Activated T-helper 2 cell treated with anti-CD3 and anti-CD28 coated beads, Interferon-gamma antibody, Interleukin-2, Interleukin-4, amounts not matched to agents 10 μg/mL and 5 μg/mL and 100 μg/mL, durations not matched to agents 14 hours and 24 hours and 36 hours (primary cell): ENCODE measurements at regions not wholly inside any gene's neighbourhood (a gene's known extent, or its start where the extent isn't known, plus 50 kb on each side); places are given as distances from the start of the nearest gene placed in this dataset.
"Not testable (repeated sequence)": the region's sequence is repeated elsewhere in the genome, so short reads cannot be mapped to it uniquely, and the experiment has no call there.

Source experiments
- DNase-seq: peaks from one replicate; pipeline ENCODE4 v3.0.0; 2021; ENCODE audit warnings: low spot score
- H3K27ac Mint-ChIP-seq: one replicate; pipeline ENCODE4 v1.8.0; 2021; ENCODE audit warnings: mixed read lengths
- H3K27me3 Mint-ChIP-seq: one replicate; pipeline ENCODE4 v1.8.0; 2021; ENCODE audit warnings: low read depth, mixed read lengths
- H3K36me3 Mint-ChIP-seq: one replicate; pipeline ENCODE4 v1.8.0; 2021; ENCODE audit warnings: low read depth, mixed read lengths
- H3K4me1 Mint-ChIP-seq: one replicate; pipeline ENCODE4 v1.8.0; 2021; ENCODE audit warnings: low read depth, mixed read lengths
- H3K4me3 Mint-ChIP-seq: one replicate; pipeline ENCODE4 v1.8.0; 2021; ENCODE audit warnings: low read depth, mild to moderate bottlenecking, moderate library complexity, mixed read lengths
- H3K9me3 Mint-ChIP-seq: one replicate; pipeline ENCODE4 v1.8.0; 2021; ENCODE audit warnings: mixed read lengths
- intact Hi-C: fragments of 100-400 bp; cut with micrococcal nuclease; formaldehyde crosslinking; loops from one replicate; pipeline ENCODE4 v1.15.1; 2023

- H3K27ac Mint-ChIP-seq, result no peak overlapping the region
- intact Hi-C loops, result no loop called here
- no peaks in the 10 kb centered on the region for H3K9me3 Mint-ChIP-seq
- H3K4me3 Mint-ChIP-seq, result no peak overlapping the region
- H3K36me3 Mint-ChIP-seq, result no peaks in the 10 kb centered on the region
- no peak for DNase-seq
- peaks cover 12% of the 10 kb centered on the region for H3K27me3 Mint-ChIP-seq
- no peaks in the 10 kb centered on the region for H3K4me1 Mint-ChIP-seq
Observed at GRCh38 chr6:166703149-166703710, 76.2 kb upstream of the RPS6KA2 start.

- H3K9me3 Mint-ChIP-seq, intact Hi-C loops: not testable (repeated sequence)
Observed at GRCh38 chr6:166701424-166701823, 74.4 kb upstream of the RPS6KA2 start.

DNA sequence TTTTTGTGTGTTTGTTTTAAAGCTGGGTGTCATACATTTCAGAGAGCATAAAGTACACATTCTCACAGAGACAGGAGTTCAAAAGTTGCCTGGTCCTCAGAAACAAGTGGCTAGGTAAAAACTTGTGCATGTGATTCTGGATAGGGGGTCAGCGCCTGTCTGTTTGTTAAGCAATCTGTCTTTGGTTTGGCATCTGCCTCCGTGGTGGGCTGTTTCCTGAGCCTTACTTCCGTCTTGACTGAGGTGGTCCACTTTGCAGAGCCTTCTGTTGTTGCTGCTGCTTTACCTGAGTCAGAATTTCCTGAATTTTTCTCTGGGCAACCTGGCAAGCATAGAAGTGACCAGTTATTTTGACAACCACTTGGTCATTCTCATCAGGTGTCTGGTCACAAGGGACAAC lies 73.8 kb upstream of the RPS6KA2 start:
- H3K4me1 Mint-ChIP-seq, H3K27me3 Mint-ChIP-seq, H3K27ac Mint-ChIP-seq, intact Hi-C loops, H3K9me3 Mint-ChIP-seq, DNase-seq, H3K36me3 Mint-ChIP-seq, H3K4me3 Mint-ChIP-seq: not testable (repeated sequence)

More at GRCh38 chr6:166701424-166701823, 74.4 kb upstream of the RPS6KA2 start:
- H3K4me3 Mint-ChIP-seq, DNase-seq, H3K4me1 Mint-ChIP-seq, H3K36me3 Mint-ChIP-seq, H3K27me3 Mint-ChIP-seq, H3K27ac Mint-ChIP-seq: not testable (repeated sequence)

- Mint-ChIP-seq H3K27ac (no peak overlapping the region), H3K27me3 (peaks cover 5% of the 10 kb centered on the region), H3K36me3 (no peaks in the 10 kb centered on the region), H3K4me3 (no peak overlapping the region), H3K9me3 (no peaks in the 10 kb centered on the region), H3K4me1 (no peaks in the 10 kb centered on the region)
- DNase-seq, result no peak
- intact Hi-C loops, result no loop called here
Observed at GRCh38 chr6:166697113-166697512, 70.1 kb upstream of the RPS6KA2 start.

GRCh38 chr6:166693880-166694279 lies 66.8 kb upstream of the RPS6KA2 start:
- Mint-ChIP-seq H3K36me3 (no peaks in the 10 kb centered on the region), H3K9me3 (no peaks in the 10 kb centered on the region), H3K4me3 (no peak overlapping the region), H3K4me1 (no peaks in the 10 kb centered on the region), H3K27me3 (no peaks in the 10 kb centered on the region), H3K27ac (no peak overlapping the region)
- intact Hi-C loops, result no loop called here
- no peak for DNase-seq

DNA sequence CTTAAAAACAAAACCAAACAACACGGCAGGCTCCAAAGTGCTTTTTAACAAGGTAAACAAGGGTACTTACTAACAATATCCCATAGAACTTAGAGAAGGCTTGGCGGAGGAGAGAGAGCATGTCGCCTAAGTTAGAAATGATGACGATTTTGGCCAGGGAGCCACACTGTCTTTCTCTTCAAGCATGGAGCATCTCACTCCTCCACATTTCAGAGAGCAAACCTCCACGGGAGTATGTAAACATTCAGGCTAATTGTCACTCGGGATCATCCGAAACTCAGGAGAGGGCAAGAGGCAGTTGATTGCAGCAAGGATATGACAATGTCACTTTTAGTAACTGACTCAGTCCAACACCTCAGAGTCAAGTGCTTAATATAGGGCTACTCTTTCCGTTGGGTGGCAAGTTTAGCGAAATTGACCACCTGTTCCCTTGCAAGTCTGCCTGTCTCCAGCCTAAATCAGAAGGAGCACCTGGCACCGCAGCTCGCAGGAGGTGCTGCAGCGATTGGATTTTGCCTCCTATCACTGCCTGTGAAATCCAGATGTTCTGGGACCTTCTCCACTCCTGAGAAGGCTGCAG lies 65.8 kb upstream of the RPS6KA2 start:
- DNase-seq, result no peak
- no peaks in the 10 kb centered on the region for H3K27me3 Mint-ChIP-seq

DNA sequence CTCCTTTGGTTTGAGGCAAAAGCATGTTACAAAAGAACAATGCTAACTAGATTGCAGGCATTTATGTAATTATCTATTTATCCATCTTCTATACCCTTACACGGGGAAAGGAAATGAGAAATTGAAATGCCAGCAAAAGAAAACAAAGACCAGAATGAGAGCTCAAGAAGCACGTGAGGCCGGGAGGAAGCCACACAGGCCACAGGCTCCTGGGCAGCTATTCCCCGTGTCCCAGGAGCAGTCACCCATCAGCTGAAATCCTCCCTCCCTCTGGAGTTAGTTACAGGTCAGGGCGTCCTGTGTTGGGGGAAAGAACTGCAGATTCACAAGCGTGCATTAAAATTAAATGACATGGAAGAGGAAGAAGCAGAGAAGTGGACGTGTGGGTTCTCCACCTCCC lies 64.7 kb upstream of the RPS6KA2 start:
- no peak overlapping the region for H3K4me3 Mint-ChIP-seq
- no peak for DNase-seq
- H3K36me3 Mint-ChIP-seq, result no peaks in the 10 kb centered on the region
- intact Hi-C loops, result no loop called here
- H3K4me1 Mint-ChIP-seq, result no peaks in the 10 kb centered on the region
- H3K27me3 Mint-ChIP-seq, result no peaks in the 10 kb centered on the region
- H3K9me3 Mint-ChIP-seq, result no peaks in the 10 kb centered on the region
- H3K27ac Mint-ChIP-seq, result no peak overlapping the region

More for the DNA sequence above, 65.8 kb upstream of the RPS6KA2 start:
- Mint-ChIP-seq H3K36me3 (no peaks in the 10 kb centered on the region), H3K27ac (no peak overlapping the region), H3K9me3 (no peaks in the 10 kb centered on the region), H3K4me1 (no peaks in the 10 kb centered on the region), H3K4me3 (no peak overlapping the region)
- intact Hi-C loops, result no loop called here

DNA sequence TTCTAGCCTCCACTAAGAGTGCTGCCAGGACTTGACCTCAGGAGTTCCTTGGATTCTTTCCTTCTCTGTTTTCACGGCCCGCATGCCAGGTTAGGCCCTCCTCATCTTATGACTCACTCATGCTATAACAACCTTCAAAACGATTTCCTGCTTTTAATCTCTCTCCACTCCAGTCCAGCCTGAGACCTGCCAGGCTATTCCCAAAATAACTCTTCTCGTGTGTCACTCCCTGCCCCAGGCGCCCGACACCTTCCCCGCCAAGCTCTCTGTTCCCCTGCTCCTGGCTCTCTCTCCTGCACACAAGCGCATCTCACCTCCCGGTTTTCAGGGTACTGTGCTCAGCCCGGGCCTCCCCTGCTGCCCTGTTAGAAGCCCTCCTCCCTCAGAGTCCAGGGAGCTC lies 64.1 kb upstream of the RPS6KA2 start:
- intact Hi-C loops, result no loop called here
- no peaks in the 10 kb centered on the region for H3K4me1 Mint-ChIP-seq
- no peak overlapping the region for H3K4me3 Mint-ChIP-seq
- no peaks in the 10 kb centered on the region for H3K9me3 Mint-ChIP-seq
- no peak overlapping the region for H3K27ac Mint-ChIP-seq
- H3K27me3 Mint-ChIP-seq, result no peaks in the 10 kb centered on the region
- no peak for DNase-seq
- H3K36me3 Mint-ChIP-seq, result no peaks in the 10 kb centered on the region

GRCh38 chr6:166689687-166690086 lies 62.6 kb upstream of the RPS6KA2 start:
- Mint-ChIP-seq H3K4me1 (no peaks in the 10 kb centered on the region), H3K36me3 (no peaks in the 10 kb centered on the region), H3K4me3 (no peak overlapping the region), H3K27ac (no peak overlapping the region), H3K27me3 (no peaks in the 10 kb centered on the region), H3K9me3 (no peaks in the 10 kb centered on the region)
- DNase-seq, result no peak
- intact Hi-C loops, result no loop called here

DNA sequence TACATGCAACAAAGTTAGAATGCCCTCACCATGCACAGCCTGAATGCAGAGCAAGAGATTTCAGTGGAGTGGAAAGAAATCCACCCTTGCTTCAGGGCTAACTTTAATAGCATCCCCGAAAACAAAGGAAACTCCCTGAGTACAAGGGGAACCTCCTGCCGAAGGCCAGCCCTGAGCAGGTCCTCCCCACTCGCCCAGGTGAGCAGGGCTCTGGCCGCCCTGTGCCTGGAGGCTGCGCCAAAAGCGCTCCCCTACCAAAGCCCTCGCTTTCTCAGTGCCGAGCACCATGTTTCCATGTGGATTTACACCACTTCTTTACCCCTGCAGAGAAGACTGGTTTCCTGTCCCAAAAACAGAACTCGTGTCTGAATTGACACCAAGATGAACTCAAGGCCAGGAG lies 61.9 kb upstream of the RPS6KA2 start:
- Mint-ChIP-seq H3K9me3 (no peaks in the 10 kb centered on the region), H3K27ac (no peak overlapping the region), H3K4me1 (no peaks in the 10 kb centered on the region), H3K4me3 (no peak overlapping the region), H3K27me3 (no peaks in the 10 kb centered on the region), H3K36me3 (no peaks in the 10 kb centered on the region)
- intact Hi-C loops, result no loop called here
- no peak for DNase-seq

- H3K9me3 Mint-ChIP-seq, result no peaks in the 10 kb centered on the region
- intact Hi-C loops, result no loop called here
Observed at GRCh38 chr6:166687879-166688205, 60.8 kb upstream of the RPS6KA2 start.

DNA sequence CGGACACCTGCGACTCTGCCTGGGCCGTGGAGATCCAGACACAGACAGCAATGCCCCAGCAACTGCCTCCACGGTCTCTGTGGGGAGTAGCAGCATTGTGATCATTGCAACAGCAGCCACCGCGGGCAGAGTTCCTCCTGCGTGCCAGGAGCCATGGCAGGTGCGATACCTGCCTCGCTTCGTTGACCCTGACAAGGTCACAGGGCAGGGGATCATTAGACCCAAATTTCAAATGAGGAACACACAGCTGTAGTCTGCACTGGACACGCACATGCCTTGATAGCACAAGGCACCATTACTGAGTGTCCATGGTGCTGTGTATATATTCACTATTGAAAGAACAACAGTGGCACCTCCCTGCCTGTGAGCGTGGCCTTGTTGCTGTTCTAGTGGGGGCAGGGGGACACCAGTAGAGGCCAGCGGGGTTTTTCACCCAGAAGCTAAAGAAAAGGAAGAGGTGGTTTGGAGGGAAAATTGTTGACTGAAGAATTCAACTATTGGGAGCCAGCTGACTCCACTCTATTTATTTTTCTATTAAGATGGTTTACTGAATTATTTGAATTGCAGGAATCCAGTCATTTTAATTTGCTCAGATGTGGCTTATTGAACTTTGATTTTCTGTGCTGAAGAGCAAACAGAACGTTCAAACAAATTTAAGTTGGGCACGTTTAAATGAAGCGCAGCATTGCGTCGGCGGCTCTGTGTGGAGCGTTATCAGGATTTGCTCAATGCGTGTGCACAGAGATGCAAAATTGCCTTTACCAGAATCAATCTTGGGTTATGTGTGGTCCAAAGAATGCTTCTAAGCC lies 60.2 kb upstream of the RPS6KA2 start:
- Mint-ChIP-seq H3K9me3 (no peaks in the 10 kb centered on the region), H3K27me3 (no peaks in the 10 kb centered on the region), H3K4me1 (no peaks in the 10 kb centered on the region), H3K36me3 (no peaks in the 10 kb centered on the region), H3K4me3 (no peak overlapping the region), H3K27ac (no peak overlapping the region)
- DNase-seq, result no peak
- intact Hi-C loops, result no loop called here

More at GRCh38 chr6:166687879-166688205, 60.8 kb upstream of the RPS6KA2 start:
- no peaks in the 10 kb centered on the region for H3K4me1 Mint-ChIP-seq
- no peak for DNase-seq
- no peaks in the 10 kb centered on the region for H3K36me3 Mint-ChIP-seq
- no peak overlapping the region for H3K4me3 Mint-ChIP-seq
- no peak overlapping the region for H3K27ac Mint-ChIP-seq
- no peaks in the 10 kb centered on the region for H3K27me3 Mint-ChIP-seq

DNA sequence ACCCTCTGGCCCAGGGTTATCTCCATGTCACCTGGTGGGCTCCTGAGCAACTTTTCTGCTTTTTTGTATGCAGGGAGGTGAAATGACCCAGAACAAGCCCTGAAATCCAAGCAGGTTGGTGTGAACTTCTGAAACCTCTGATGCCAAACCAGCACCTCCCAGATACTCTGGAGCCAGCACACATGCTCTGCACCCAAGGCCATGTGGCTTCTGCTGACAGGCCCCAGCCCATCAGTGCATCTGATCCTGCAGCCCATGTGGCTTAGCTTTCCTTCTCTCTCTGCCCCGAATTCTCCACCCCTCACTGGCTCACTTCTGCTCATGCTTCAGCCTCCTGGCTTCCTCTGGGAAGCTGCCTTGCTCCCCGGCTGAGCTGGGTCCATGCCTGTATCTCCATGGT lies 59.3 kb upstream of the RPS6KA2 start:
- Mint-ChIP-seq H3K27me3 (no peaks in the 10 kb centered on the region), H3K4me1 (no peaks in the 10 kb centered on the region), H3K27ac (no peak overlapping the region), H3K4me3 (no peak overlapping the region), H3K36me3 (no peaks in the 10 kb centered on the region), H3K9me3 (no peaks in the 10 kb centered on the region)
- intact Hi-C loops, result no loop called here
- DNase-seq, result no peak
